GM03348 (cell line): ENCODE measurements at regions not wholly inside any gene's neighbourhood (a gene's known extent, or its start where the extent isn't known, plus 50 kb on each side); places are given as distances from the start of the nearest gene placed in this dataset.

Source experiments
- DNase-seq: peaks from one replicate; pipeline ENCODE4 v3.0.0; 2012; ENCODE audit warnings: low spot score

DNA sequence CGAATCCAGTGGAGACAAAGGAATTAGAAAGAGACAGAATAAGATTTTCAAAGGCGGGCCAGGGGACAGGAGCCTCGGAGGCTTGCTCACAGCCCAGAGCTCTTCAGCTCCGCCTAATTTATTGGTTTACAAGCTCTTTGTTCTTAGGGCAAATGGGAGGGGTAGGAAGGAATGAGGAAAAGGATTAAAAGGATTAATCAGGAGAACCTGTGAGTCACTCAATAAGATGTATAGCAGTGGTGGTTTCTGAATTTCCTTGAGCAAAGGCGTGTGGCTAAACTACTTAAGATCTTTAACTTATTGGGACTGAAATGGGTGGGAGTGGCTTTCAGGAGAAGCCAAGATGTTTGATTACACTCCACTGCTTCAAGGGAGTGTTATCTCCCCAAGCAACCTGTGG is 456.0 kb upstream of the SPANXN1 start:
- DNase-seq = no peak

DNA sequence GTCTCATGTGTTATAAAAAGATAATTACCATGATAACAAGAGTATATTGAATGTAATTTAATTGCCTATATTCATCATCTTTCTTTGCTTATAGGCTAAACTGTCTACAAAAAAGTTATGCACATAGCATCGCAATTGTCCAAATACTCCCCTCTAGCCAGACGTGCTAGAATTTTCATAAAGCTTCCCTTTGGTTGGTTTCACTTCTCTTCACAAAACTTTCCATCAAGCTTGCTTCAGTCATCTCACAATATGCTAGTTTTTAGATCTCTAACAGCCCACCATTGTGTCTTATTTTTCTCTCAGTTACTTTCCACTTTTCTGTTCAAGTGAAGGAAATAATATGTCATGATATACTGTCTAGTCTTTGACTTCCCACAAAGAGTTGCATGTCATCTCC is 448.3 kb upstream of the SPANXN1 start:
- DNase-seq = no peak

- peak; percentile 1 for DNase-seq
Observed at GRCh38 chrX:144801786-144802185, 445.5 kb upstream of the SPANXN1 start.

- no peak for DNase-seq
Observed at GRCh38 chrX:144809025-144809424, 438.3 kb upstream of the SPANXN1 start.

DNA sequence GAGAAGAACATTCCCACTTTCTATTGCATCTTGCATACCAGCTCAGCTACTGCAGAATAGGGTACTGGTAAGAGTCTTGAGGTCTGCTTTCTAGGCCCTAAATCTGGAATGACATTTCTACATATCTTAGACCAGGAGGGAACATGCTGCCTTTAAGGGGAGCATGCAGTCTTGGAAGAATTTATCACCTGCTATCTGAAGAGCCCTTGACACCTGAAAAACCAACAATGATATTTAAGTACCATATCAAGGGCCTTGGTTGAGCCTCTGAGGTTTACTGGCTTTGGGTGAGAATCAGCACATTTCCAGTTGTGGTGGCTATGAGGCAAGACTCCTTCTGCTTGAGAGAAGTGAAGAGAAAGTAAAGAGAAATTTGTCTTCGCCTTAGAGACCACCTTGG is 436.8 kb upstream of the SPANXN1 start:
- DNase-seq = no peak

DNA sequence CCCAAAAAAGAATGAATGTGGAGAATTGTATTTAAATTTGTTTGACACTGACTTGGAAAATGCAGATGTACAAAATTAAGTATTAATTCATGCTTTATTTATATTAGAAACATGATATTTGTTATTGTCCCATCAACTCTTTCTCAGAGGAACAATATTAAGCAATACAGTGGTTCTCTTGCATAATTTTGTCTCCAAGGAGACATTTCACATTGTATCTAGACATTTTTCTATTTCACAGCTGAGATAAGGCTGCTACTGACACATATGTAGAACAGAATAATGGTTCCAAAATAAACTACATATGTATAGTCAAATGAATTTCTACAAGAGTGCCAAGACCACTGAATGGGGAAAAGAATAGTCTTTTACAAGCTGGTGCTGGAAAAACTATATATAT is 427.9 kb upstream of the SPANXN1 start:
- no peak for DNase-seq

DNA sequence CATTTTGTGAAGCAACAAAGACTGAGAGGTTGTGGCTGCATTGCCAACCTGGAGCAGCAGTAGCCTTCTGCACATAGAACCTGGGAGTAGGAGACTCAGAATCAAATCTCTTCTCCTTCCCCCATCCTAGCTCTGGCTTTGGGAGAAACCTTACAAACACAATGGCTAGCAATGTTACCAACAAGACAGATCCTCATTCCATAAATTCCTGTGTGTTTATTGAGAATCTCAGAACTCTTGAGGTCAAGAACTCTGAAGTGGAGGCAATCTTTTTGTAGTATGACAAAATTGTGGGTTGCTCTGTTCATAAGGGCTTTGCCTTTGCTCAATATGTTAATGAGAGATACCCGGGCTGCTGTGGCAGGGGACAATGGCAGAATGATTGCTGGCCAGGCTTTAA is 406.7 kb upstream of the SPANXN1 start:
- peak; percentile 4 for DNase-seq

DNA sequence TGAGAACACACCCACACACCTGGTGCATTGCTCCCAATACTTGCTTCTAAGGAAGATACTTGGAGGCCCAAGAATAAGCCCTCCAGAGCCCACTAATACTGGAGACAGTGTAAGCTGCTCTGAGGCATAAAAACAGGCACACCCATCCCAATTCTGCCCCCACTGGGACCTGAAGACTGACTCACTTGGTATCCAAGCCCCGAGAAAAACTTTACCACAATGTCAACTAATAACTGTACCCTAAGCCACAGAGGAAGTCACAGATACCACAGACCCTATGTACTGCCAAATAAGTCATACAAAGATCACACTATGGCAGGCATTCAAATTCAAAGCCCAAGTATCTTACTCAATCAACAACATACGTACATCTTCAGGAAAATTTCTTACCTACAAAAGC is 398.2 kb upstream of the SPANXN1 start:
- no peak for DNase-seq

DNA sequence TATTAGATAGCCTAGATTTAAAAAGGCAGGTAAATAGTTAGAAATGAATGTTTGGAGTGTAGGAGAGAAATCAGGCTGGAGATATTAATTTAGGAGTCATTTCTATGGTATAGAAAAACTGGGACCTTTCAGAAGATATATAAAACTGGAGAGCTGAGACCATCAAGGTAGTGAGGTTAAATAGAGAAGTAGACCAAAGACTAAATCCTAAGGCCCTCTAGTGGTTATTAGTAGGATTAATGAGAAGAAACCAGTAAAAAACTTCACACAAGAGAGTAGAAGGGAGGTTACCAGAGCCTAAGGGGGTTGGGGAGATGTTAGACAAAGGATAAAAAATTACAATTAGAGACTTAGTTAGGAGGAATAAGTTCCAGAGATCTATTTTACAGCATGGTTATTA is 351.0 kb upstream of the SPANXN1 start:
- peak; percentile 7 for DNase-seq

- DNase-seq = no peak
Observed at GRCh38 chrX:144901521-144901920, 345.8 kb upstream of the SPANXN1 start.

GRCh38 chrX:144916785-144917184 is 330.5 kb upstream of the SPANXN1 start:
- no peak for DNase-seq

DNA sequence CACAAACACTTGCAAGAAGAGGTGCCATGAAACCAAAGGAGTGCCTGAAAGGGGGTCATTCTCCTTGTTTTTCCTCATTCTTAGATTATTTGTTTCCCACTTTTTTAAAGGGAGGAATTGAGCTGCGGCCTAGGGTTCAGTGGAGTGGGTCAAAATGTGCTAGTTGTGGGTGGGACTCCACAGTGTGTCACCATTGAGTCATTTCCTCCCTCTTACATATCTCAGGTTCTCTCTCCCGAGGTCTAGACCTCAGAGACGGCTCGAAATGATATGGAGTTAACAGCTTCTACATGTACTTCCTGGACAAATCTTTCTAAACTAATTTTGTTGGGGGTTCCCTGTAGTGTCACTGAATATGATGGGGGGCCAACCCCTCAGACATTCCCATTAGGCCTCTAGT is 328.4 kb upstream of the SPANXN1 start:
- DNase-seq = no peak

DNA sequence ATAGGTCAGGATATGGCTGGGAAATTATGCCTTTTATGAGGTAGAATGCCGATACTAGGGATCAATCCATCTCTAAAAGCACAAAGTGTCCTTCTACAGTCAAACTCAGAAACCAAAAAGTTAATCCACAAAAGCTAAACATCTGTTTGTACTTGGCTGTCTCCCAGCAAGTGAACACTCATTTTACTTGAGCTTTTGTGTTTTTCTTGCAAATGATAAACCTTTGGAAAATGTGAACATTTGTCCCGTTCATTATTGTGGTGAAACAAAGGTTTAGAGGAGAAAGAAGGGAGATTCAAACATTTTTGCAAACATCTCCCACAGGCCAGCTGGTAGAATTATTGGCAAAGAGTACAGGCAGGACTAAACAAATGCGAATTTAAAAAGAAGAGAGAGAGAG is 300.6 kb upstream of the SPANXN1 start:
- DNase-seq = no peak
